GM19239 (cell line): ENCODE measurements at regions not wholly inside any gene's neighbourhood (a gene's known extent, or its start where the extent isn't known, plus 50 kb on each side); places are given as distances from the start of the nearest gene placed in this dataset.

ENCODE experiments used
- DNase-seq: peaks from one replicate; pipeline ENCODE4 v3.0.0; 2011; ENCODE audit warnings: low spot score; ENCODE audit not compliant: insufficient read length
- FAIRE-seq: peaks from 2 replicates; lab custom pipeline; 2011; peaks lifted over from hg19 to GRCh38; lab: Jason Lieb, UNC

DNA sequence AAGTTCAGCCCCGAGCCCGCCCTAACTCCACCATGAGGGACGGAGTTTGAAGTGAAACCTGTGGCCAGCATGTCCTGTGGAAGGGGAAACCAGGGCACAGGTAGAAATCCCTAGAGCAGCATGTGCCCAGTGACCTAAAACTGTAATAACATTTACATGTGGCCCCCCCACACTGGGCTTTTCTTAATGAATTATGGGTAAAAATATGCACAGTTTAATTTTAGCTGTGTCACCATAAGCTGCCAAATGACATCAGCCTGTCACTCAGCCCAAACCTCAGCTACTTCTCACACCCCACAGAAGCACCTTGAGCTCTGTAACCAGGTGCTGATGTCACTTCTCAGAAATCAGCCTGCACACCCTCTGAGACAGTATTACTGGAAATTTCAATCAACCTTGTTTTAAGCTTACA is 50.0 kb upstream of the SLC19A1 start:
- DNase-seq (peak; percentile 56), FAIRE-seq (no peak)

GRCh38 chr21:45592626-45593134 is 50.4 kb upstream of the SLC19A1 start:
- no peak for FAIRE-seq

DNA sequence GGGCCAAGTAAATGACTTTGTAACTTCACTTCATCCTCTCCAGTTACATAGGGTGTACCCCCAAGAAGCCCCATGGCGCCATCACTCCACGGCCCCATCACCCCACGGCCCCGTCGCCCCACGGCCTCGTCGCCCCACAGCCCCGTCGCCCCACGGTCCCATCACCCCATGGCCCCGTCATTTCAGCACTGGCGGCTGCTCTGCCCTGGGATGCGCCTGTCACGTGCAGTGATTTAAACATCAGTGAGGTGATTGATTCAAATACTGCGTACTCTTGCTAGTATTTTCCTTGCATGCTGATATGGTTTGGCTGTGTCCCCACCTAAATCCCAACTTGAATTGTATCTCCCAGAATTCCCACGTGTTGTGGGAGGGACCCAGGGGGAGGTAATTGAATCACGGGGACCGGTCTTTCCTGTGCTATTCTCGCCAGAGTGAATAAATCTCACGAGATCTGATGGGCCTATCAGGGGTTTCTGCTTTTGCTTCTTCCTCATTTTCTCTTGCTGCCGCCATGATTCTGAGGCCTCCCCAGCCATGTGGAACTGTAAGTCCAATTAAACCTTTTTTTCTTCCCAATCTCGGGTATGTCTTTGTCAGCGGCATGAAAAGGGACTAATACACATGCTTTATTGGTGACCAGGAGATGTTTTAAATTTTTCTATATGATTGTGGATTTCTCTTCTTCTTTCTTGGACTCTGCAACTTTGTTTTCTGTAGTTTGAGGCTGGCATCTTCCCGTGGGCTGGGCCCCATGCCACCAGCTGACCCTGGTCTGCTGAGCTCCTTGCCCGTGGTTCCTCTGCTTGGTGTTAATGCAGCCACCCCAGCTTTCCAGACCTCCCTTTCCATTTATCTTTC is 50.1 kb upstream of the PCBP3 start:
- FAIRE-seq (no peak), DNase-seq (no peak)

More at GRCh38 chr21:45592626-45593134, 50.4 kb upstream of the SLC19A1 start:
- DNase-seq = no peak
